GM12878 (cell line): ENCODE measurements at regions not wholly inside any gene's neighbourhood (a gene's known extent, or its start where the extent isn't known, plus 50 kb on each side); places are given as distances from the start of the nearest gene placed in this dataset.

Experiments
- ATAC-seq: fragments of 200-7000 bp; cut with Tn5 transposase; 3 replicates; pipeline ENCODE4 v1.9.1; 2020; ENCODE audit warnings: mild to moderate bottlenecking, moderate library complexity
- BruUV-seq: library from RNA; stranded (reverse); fragments of 400-500 nt; replicated peaks from 2 replicates; lab custom pipeline; 2021; lab: Mats Ljungman, UMichigan
- CTCF ChIA-PET: fragments of 300-600 bp; sonication (Branson Sonifier 250); formaldehyde crosslinking; extraction: SDS; loops from one replicate; lab custom pipeline; 2021; ENCODE audit warnings: inconsistent platforms; lab: Yijun Ruan, JAX
- POLR2A ChIA-PET: fragments of 350-600 bp; formaldehyde crosslinking; extraction: SDS; loops from one replicate; lab custom pipeline; 2021; ENCODE audit warnings: inconsistent platforms; lab: Charles Lee
- RAD21 ChIA-PET: fragments of 300-600 bp; sonication (Branson Sonifier 250); formaldehyde crosslinking; loops from one replicate; lab custom pipeline; 2023; ENCODE audit warnings: antibody characterized with exemption; ENCODE audit not compliant: unreplicated experiment; lab: Charles Lee
- SMC1A ChIA-PET: fragments of 300-600 bp; sonication (Branson Sonifier 250); formaldehyde crosslinking; loops from one replicate; lab custom pipeline; 2023; ENCODE audit not compliant: unreplicated experiment, uncharacterized antibody; lab: Charles Lee
- DNase-seq: peaks from one replicate; pipeline ENCODE4 v3.0.0-alpha.2; 2011; ENCODE audit warnings: low read depth, low spot score
- FAIRE-seq: peaks from 3 replicates; lab custom pipeline; 2011; peaks lifted over from hg19 to GRCh38; lab: Jason Lieb, UNC
- H2AFZ ChIP-seq: 2 replicates; pipeline ENCODE4 v1.6.0; 2011; ENCODE audit warnings: low read depth, low read length, control low read depth; ENCODE audit not compliant: control insufficient read depth
- H3K27ac ChIP-seq: 2 replicates; pipeline ENCODE4 v1.5.1; 2011; ENCODE audit warnings: control low read depth; ENCODE audit not compliant: control insufficient read depth, insufficient read depth
- H3K27me3 ChIP-seq, 2 experiments: replicated peaks in 1 of 2; 2 replicates each; pipeline versions ENCODE4 v1.6.0 to v1.6.1; 2011; ENCODE audit warnings: low read length in 1 of 2; ENCODE audit not compliant: control insufficient read depth in 2 of 2, insufficient read depth in 2 of 2
- H3K36me3 ChIP-seq, 2 experiments: 2 replicates each; pipeline ENCODE4 v1.5.1; 2011; ENCODE audit warnings: low read length in 1 of 2; ENCODE audit not compliant: control insufficient read depth in 2 of 2, insufficient read depth in 2 of 2
- H3K4me1 ChIP-seq: 2 replicates; pipeline ENCODE4 v1.6.1; 2011; ENCODE audit warnings: mild to moderate bottlenecking, low read length, moderate library complexity, mixed read lengths; ENCODE audit not compliant: control insufficient read depth, insufficient read depth
- H3K4me2 ChIP-seq: 2 replicates; pipeline ENCODE4 v1.6.0; 2011; ENCODE audit warnings: control low read depth; ENCODE audit not compliant: control insufficient read depth, insufficient read depth
- H3K4me3 ChIP-seq: fragments of 200-600 bp; sonication (generic); 2 replicates; pipeline ENCODE4 v1.5.1; 2016
- H3K79me2 ChIP-seq: 2 replicates; pipeline ENCODE4 v1.6.0; 2011; ENCODE audit warnings: low read length; ENCODE audit not compliant: control insufficient read depth, insufficient read depth
- H3K9ac ChIP-seq: 2 replicates; pipeline ENCODE4 v1.8.0; 2011; ENCODE audit warnings: low read length, control low read depth, mixed read lengths; ENCODE audit not compliant: control insufficient read depth, insufficient read depth
- H3K9me3 ChIP-seq: replicated peaks from 3 replicates; pipeline ENCODE4 v1.5.1; 2011; ENCODE audit warnings: mild to moderate bottlenecking, low read length; ENCODE audit not compliant: control insufficient read depth, insufficient read depth
- H4K20me1 ChIP-seq: 2 replicates; pipeline ENCODE4 v1.6.0; 2011; ENCODE audit not compliant: control insufficient read depth, insufficient read depth
- CEBPZ ChIP-seq: fragments of 150-350 bp; IDR thresholded peaks from 2 replicates; pipeline ENCODE4 v1.6.1; 2016; ENCODE audit warnings: low read depth, low read length
- E4F1 ChIP-seq: fragments of 450-650 bp; IDR thresholded peaks from 2 replicates; pipeline ENCODE4 v1.6.1; 2018; ENCODE audit warnings: borderline replicate concordance, mild to moderate bottlenecking; ENCODE audit not compliant: partially characterized antibody
- NKRF ChIP-seq: fragments of 450-650 bp; conservative IDR thresholded peaks from 2 replicates; pipeline ENCODE4 v1.6.1; 2017; ENCODE audit warnings: mild to moderate bottlenecking, moderate library complexity
- PAX5 ChIP-seq: IDR thresholded peaks from 2 replicates; pipeline ENCODE4 v1.6.1; 2011; ENCODE audit warnings: low read depth, low read length, borderline replicate concordance
- PBX3 ChIP-seq: IDR thresholded peaks from 2 replicates; pipeline ENCODE4 v1.6.1; 2011; ENCODE audit warnings: mild to moderate bottlenecking, low read depth, low read length, moderate library complexity; ENCODE audit not compliant: insufficient replicate concordance
- RAD21 ChIP-seq: IDR thresholded peaks from 2 replicates; pipeline ENCODE4 v1.6.1; 2011; ENCODE audit warnings: mild to moderate bottlenecking, low read depth, low read length, moderate library complexity; ENCODE audit not compliant: insufficient read depth
- SMARCA5 ChIP-seq: fragments of 450-650 bp; IDR thresholded peaks from 2 replicates; pipeline ENCODE4 v1.6.1; 2017; ENCODE audit warnings: mild to moderate bottlenecking
- SPI1 ChIP-seq: IDR thresholded peaks from 2 replicates; pipeline ENCODE4 v1.6.1; 2011; ENCODE audit warnings: low read depth, mild to moderate bottlenecking, low read length, moderate library complexity, borderline replicate concordance; ENCODE audit not compliant: insufficient read depth
- SUPT20H ChIP-seq: IDR thresholded peaks from 2 replicates; pipeline ENCODE4 v1.6.1; 2011; ENCODE audit warnings: low read depth, mild to moderate bottlenecking, low read length, moderate library complexity, borderline replicate concordance; ENCODE audit not compliant: control insufficient read depth
- TBL1XR1 ChIP-seq: IDR thresholded peaks from 2 replicates; pipeline ENCODE4 v1.6.1; 2012; ENCODE audit warnings: low read depth, low read length, improper control_type of control experiment
- ZSCAN29 ChIP-seq: fragments of 450-650 bp; IDR thresholded peaks from 2 replicates; pipeline ENCODE4 v1.6.1; 2017; ENCODE audit warnings: mild to moderate bottlenecking, moderate library complexity
- WGBS: methylation state at CpG from one replicate; pipeline ENCODE4 v1.1.6; 2016; ENCODE audit warnings: low lambda C conversion rate; ENCODE audit not compliant: insufficient replicate concordance, insufficient coverage; ENCODE audit errors: missing lambda C conversion rate; 5-methylcytosine and 5-hydroxymethylcytosine counted together
- in situ Hi-C: fragments of 300-500 bp; cut with MboI; formaldehyde crosslinking; loops from 9 replicates; pipeline ENCODE4 v1.14.3; 2018; ENCODE audit warnings: mixed read lengths
- intact Hi-C: fragments of 100-400 bp; cut with micrococcal nuclease; formaldehyde crosslinking; loops from one replicate; pipeline ENCODE4 v1.14.2; 2022; ENCODE audit not compliant: unreplicated experiment
- TF ChIP-seq, protein P1 (sequence below): fragments of 450-650 bp; IDR thresholded peaks from 2 replicates; pipeline ENCODE4 v1.6.1; 2014; ENCODE audit warnings: mild to moderate bottlenecking

DNA sequence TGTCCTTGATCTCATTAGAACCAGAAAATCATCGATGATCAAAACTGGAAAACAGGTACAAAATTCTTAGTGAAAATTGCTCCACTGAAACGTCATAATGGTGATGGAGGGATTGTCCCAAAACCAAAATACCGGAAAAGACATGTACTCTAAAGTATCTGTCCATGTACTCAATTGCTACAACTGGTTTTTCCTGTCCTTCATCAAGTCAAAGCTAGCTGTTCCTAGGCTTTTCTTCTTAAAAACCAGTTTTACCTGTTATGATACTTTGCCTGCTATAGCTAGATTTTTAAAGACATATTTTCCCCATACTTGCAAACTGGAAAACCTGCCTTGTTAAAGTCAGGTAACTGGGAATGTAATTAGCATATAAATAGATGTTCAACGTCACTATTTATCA lies 50.5 kb upstream of the LRRC1 start:
- H3K27ac ChIP-seq: no peak overlapping the region
- ChIA-PET POLR2A (no interaction called here), SMC1A (interaction anchor here (0.6 kb wide), 1 partner anchor 1770 kb away, joined by 4 read pairs; no protein-coding TSS in a partner anchor), CTCF (interaction anchor here (1.0 to 2.0 kb wide), 3 partner anchors 16 to 21 kb away, joined by 4 to 12 read pairs (median 9); no protein-coding TSS in a partner anchor), RAD21 (interaction anchor here (0.7 kb wide), 1 partner anchor 25 kb away, joined by 3 read pairs; no protein-coding TSS in a partner anchor)
- H3K4me3 ChIP-seq: no peak overlapping the region
- no TSS peak for BruUV-seq
- no peak overlapping the region for H2AFZ ChIP-seq
- H4K20me1 ChIP-seq: no peaks in the 10 kb centered on the region
- WGBS: 39% methylated on average over 4 of the region's 4 CpGs
- no peaks in the 10 kb centered on the region for H3K79me2 ChIP-seq
- no peak overlapping the region for H3K9ac ChIP-seq
- ATAC-seq (no peak), FAIRE-seq (no peak), DNase-seq (no peak)
- intact Hi-C loops: no loop called here
- no peak overlapping the region for H3K4me2 ChIP-seq
- H3K4me1 ChIP-seq: no peaks in the 10 kb centered on the region
- no peaks in the 10 kb centered on the region for H3K9me3 ChIP-seq
- no peaks in the 10 kb centered on the region for H3K27me3 ChIP-seq
- no peaks in the 10 kb centered on the region for H3K36me3 ChIP-seq
- in situ Hi-C loops: no loop called here
- TF ChIP-seq SPI1 (no peak), TBL1XR1 (no peak), ZSCAN29 (no peak), E4F1 (no peak), SUPT20H (no peak), SMARCA5 (no peak), NKRF (no peak), PBX3 (no peak), CEBPZ (no peak), PAX5 (no peak), RAD21 (no peak)
- TF ChIP-seq, protein P1, sequence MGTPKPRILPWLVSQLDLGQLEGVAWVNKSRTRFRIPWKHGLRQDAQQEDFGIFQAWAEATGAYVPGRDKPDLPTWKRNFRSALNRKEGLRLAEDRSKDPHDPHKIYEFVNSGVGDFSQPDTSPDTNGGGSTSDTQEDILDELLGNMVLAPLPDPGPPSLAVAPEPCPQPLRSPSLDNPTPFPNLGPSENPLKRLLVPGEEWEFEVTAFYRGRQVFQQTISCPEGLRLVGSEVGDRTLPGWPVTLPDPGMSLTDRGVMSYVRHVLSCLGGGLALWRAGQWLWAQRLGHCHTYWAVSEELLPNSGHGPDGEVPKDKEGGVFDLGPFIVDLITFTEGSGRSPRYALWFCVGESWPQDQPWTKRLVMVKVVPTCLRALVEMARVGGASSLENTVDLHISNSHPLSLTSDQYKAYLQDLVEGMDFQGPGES: no peak
